Renal cortical epithelial cell (primary cell): ENCODE measurements at regions not wholly inside any gene's neighbourhood (a gene's known extent, or its start where the extent isn't known, plus 50 kb on each side); places are given as distances from the start of the nearest gene placed in this dataset.
A peak's percentile ranks its signal among the peaks of the same experiment; 100 is the strongest.
"Not testable (repeated sequence)": the region's sequence is repeated elsewhere in the genome, so short reads cannot be mapped to it uniquely, and the experiment has no call there.

ENCODE experiments used
- DNase-seq: peaks from one replicate; pipeline ENCODE4 v3.0.0-alpha.2; 2011; ENCODE audit warnings: low read depth

- DNase-seq, result peak; percentile 87
Observed at GRCh38 chr10:61271127-61271780, 181.9 kb downstream of the TMEM26 start.

- DNase-seq, result no peak
Observed at GRCh38 chr10:61263518-61263917, 189.7 kb downstream of the TMEM26 start.

GRCh38 chr10:61262486-61263261 is 190.5 kb downstream of the TMEM26 start:
- no peak for DNase-seq

GRCh38 chr10:61257956-61258496 is 195.2 kb downstream of the TMEM26 start:
- DNase-seq, result no peak

- DNase-seq, result no peak
Observed at GRCh38 chr10:61257136-61257535, 196.0 kb downstream of the TMEM26 start.

GRCh38 chr10:61252326-61252725 is 200.9 kb downstream of the TMEM26 start:
- not testable (repeated sequence) for DNase-seq

- no peak for DNase-seq
Observed at GRCh38 chr10:61251089-61251488, 202.1 kb downstream of the TMEM26 start.

GRCh38 chr10:61250131-61250530 is 203.1 kb downstream of the TMEM26 start:
- DNase-seq, result no peak

- DNase-seq, result no peak
Observed at GRCh38 chr10:61248013-61248412, 205.2 kb downstream of the TMEM26 start.

- DNase-seq, result no peak
Observed at GRCh38 chr10:61244261-61244775, 208.9 kb downstream of the TMEM26 start.

GRCh38 chr10:61232780-61233179 is 220.4 kb downstream of the TMEM26 start:
- DNase-seq, result no peak

- DNase-seq, result no peak
Observed at GRCh38 chr10:61225939-61226338, 227.2 kb downstream of the TMEM26 start.

- DNase-seq, result no peak
Observed at GRCh38 chr10:61223576-61223975, 229.6 kb downstream of the TMEM26 start.

GRCh38 chr10:61219696-61220095 is 233.5 kb downstream of the TMEM26 start:
- no peak for DNase-seq

- no peak for DNase-seq
Observed at GRCh38 chr10:61217851-61218565, 235.2 kb downstream of the TMEM26 start.

GRCh38 chr10:61215246-61215645 is 237.9 kb downstream of the TMEM26 start:
- DNase-seq, result no peak

GRCh38 chr10:61211468-61211867 is 241.7 kb downstream of the TMEM26 start:
- DNase-seq, result no peak

GRCh38 chr10:61197057-61197456 is 253.1 kb upstream of the RHOBTB1 start:
- DNase-seq, result no peak

- DNase-seq, result no peak
Observed at GRCh38 chr10:61195211-61195610, 251.2 kb upstream of the RHOBTB1 start.

- not testable (repeated sequence) for DNase-seq
Observed at GRCh38 chr10:61192589-61192988, 248.6 kb upstream of the RHOBTB1 start.

GRCh38 chr10:61192042-61192441 is 248.1 kb upstream of the RHOBTB1 start:
- DNase-seq, result no peak

GRCh38 chr10:61189912-61190311 is 245.9 kb upstream of the RHOBTB1 start:
- DNase-seq, result no peak
